Activated CD4-positive, alpha-beta memory T cell treated with anti-CD3 and anti-CD28 coated beads for 36 hours (primary cell): ENCODE measurements at regions not wholly inside any gene's neighbourhood (a gene's known extent, or its start where the extent isn't known, plus 50 kb on each side); places are given as distances from the start of the nearest gene placed in this dataset.

Experiments used
- CTCF ChIA-PET: fragments of 350-600 bp; sonication (Branson Sonifier 250); formaldehyde crosslinking; loops from one replicate; lab custom pipeline; 2021; ENCODE audit warnings: antibody characterized with exemption, inconsistent platforms; lab: Charles Lee
- POLR2A ChIA-PET: fragments of 350-600 bp; sonication (Branson Sonifier 250); formaldehyde crosslinking; loops from one replicate; lab custom pipeline; 2021; ENCODE audit warnings: antibody characterized with exemption; lab: Charles Lee
- DNase-seq: peaks from one replicate; pipeline ENCODE4 v3.0.0-alpha.2; 2020
- H3K27ac Mint-ChIP-seq: one replicate; pipeline ENCODE4 v1.8.0; 2021; ENCODE audit warnings: mixed read lengths
- H3K27me3 Mint-ChIP-seq: one replicate; pipeline ENCODE4 v1.8.0; 2021; ENCODE audit warnings: mixed read lengths
- H3K36me3 Mint-ChIP-seq: one replicate; pipeline ENCODE4 v1.8.0; 2021; ENCODE audit warnings: mixed read lengths
- H3K4me1 Mint-ChIP-seq: one replicate; pipeline ENCODE4 v1.8.0; 2021; ENCODE audit warnings: low read depth, mixed read lengths
- H3K4me3 Mint-ChIP-seq: one replicate; pipeline ENCODE4 v1.8.0; 2021; ENCODE audit warnings: mild to moderate bottlenecking, mixed read lengths
- H3K9me3 Mint-ChIP-seq: one replicate; pipeline ENCODE4 v1.8.0; 2021; ENCODE audit warnings: mixed read lengths
- intact Hi-C: fragments of 100-400 bp; cut with micrococcal nuclease; formaldehyde crosslinking; loops from one replicate; pipeline ENCODE4 v1.15.1; 2023

GRCh38 chr3:72427624-72428023, 420.6 kb downstream of the SHQ1 start:
- CTCF ChIA-PET = interaction anchor here (1.0 to 2.0 kb wide), 4 partner anchors 9 to 697 kb away, joined by 3 to 6 read pairs (median 4); no protein-coding TSS in a partner anchor
- peak; percentile 35 for DNase-seq
- POLR2A ChIA-PET = interaction anchor here (0.7 to 1.8 kb wide), 6 partner anchors 9 to 450 kb away, joined by 3 to 6 read pairs (median 4); no protein-coding TSS in a partner anchor
- intact Hi-C loops = loop anchor here (2.0 to 5.0 kb wide), 8 partner anchors 15 to 205 kb away; no protein-coding TSS in a partner anchor
- Mint-ChIP-seq H3K4me3 (peak overlapping the region; percentile 49), H3K27ac (peak overlapping the region; percentile 82), H3K4me1 (peaks cover 78% of the 10 kb centered on the region), H3K36me3 (peaks cover 14% of the 10 kb centered on the region), H3K9me3 (peaks cover under 1% of the 10 kb centered on the region), H3K27me3 (no peaks in the 10 kb centered on the region)

GRCh38 chr3:72426618-72427397, 421.4 kb downstream of the SHQ1 start:
- Mint-ChIP-seq H3K36me3 (peaks cover 23% of the 10 kb centered on the region), H3K4me1 (peaks cover 78% of the 10 kb centered on the region), H3K27ac (peak overlapping the region; percentile 82), H3K4me3 (peak overlapping the region; percentile 23), H3K27me3 (no peaks in the 10 kb centered on the region), H3K9me3 (peaks cover 8% of the 10 kb centered on the region)
- ChIA-PET POLR2A (interaction anchor here (1.0 to 1.8 kb wide), 7 partner anchors 8 to 449 kb away, joined by 3 to 6 read pairs (median 4); no protein-coding TSS in a partner anchor), CTCF (interaction anchor here (1.0 to 2.0 kb wide), 4 partner anchors 8 to 696 kb away, joined by 3 to 6 read pairs (median 4); no protein-coding TSS in a partner anchor)
- DNase-seq = no peak
- intact Hi-C loops = loop anchor here (1.0 to 5.0 kb wide), 9 partner anchors 9 to 205 kb away; no protein-coding TSS in a partner anchor

GRCh38 chr3:72423643-72424042, 424.6 kb downstream of the SHQ1 start:
- intact Hi-C loops = no loop called here

GRCh38 chr3:72421786-72422185, 426.5 kb downstream of the SHQ1 start:
- no peak for DNase-seq
- intact Hi-C loops = no loop called here
- Mint-ChIP-seq H3K4me3 (no peak overlapping the region), H3K27me3 (no peaks in the 10 kb centered on the region), H3K27ac (no peak overlapping the region), H3K9me3 (peaks cover 17% of the 10 kb centered on the region), H3K36me3 (peaks cover 34% of the 10 kb centered on the region), H3K4me1 (peaks cover 70% of the 10 kb centered on the region)
- ChIA-PET POLR2A (no interaction called here), CTCF (interaction anchor here (0.6 to 1.3 kb wide), 2 partner anchors 135 to 401 kb away, joined by 3 read pairs; no protein-coding TSS in a partner anchor)

More at GRCh38 chr3:72423643-72424042, 424.6 kb downstream of the SHQ1 start:
- Mint-ChIP-seq H3K9me3 (peaks cover 17% of the 10 kb centered on the region), H3K27me3 (no peaks in the 10 kb centered on the region), H3K4me3 (no peak overlapping the region), H3K4me1 (peaks cover 72% of the 10 kb centered on the region), H3K27ac (no peak overlapping the region), H3K36me3 (peaks cover 34% of the 10 kb centered on the region)
- DNase-seq = no peak
- CTCF ChIA-PET = interaction anchor here (1.1 kb wide), 1 partner anchor 548 kb away, joined by 3 read pairs; no protein-coding TSS in a partner anchor
- POLR2A ChIA-PET = no interaction called here

GRCh38 chr3:72421126-72421525, 427.1 kb downstream of the SHQ1 start:
- no peak overlapping the region for H3K4me3 Mint-ChIP-seq
- no peak overlapping the region for H3K27ac Mint-ChIP-seq
- H3K27me3 Mint-ChIP-seq = no peaks in the 10 kb centered on the region
- no peak for DNase-seq
- ChIA-PET POLR2A (no interaction called here), CTCF (interaction anchor here (1.3 kb wide), 1 partner anchor 401 kb away, joined by 3 read pairs; no protein-coding TSS in a partner anchor)
- intact Hi-C loops = no loop called here
- peaks cover 68% of the 10 kb centered on the region for H3K4me1 Mint-ChIP-seq
- H3K9me3 Mint-ChIP-seq = peaks cover 17% of the 10 kb centered on the region
- H3K36me3 Mint-ChIP-seq = peaks cover 32% of the 10 kb centered on the region

GRCh38 chr3:72418856-72419255, 429.4 kb downstream of the SHQ1 start:
- ChIA-PET POLR2A (interaction anchor here (0.9 kb wide), 1 partner anchor 9 kb away, joined by 4 read pairs; no protein-coding TSS in a partner anchor), CTCF (interaction anchor here (0.5 to 1.4 kb wide), 4 partner anchors 9 to 465 kb away, joined by 3 to 5 read pairs (median 4); no protein-coding TSS in a partner anchor)

GRCh38 chr3:72418244-72418643, 430.0 kb downstream of the SHQ1 start:
- H3K36me3 Mint-ChIP-seq = peaks cover 35% of the 10 kb centered on the region
- ChIA-PET POLR2A (no interaction called here), CTCF (interaction anchor here (1.4 kb wide), 1 partner anchor 55 kb away, joined by 5 read pairs; no protein-coding TSS in a partner anchor)
- DNase-seq = no peak
- intact Hi-C loops = loop anchor here (1.0 to 2.0 kb wide), 4 partner anchors 8 to 463 kb away; no protein-coding TSS in a partner anchor
- no peak overlapping the region for H3K27ac Mint-ChIP-seq
- no peaks in the 10 kb centered on the region for H3K27me3 Mint-ChIP-seq
- peaks cover 69% of the 10 kb centered on the region for H3K4me1 Mint-ChIP-seq
- peaks cover 17% of the 10 kb centered on the region for H3K9me3 Mint-ChIP-seq
- H3K4me3 Mint-ChIP-seq = no peak overlapping the region

More at GRCh38 chr3:72418856-72419255, 429.4 kb downstream of the SHQ1 start:
- intact Hi-C loops = loop anchor here (1.0 to 2.0 kb wide), 4 partner anchors 7 to 464 kb away; no protein-coding TSS in a partner anchor
- peaks cover 17% of the 10 kb centered on the region for H3K9me3 Mint-ChIP-seq
- no peak overlapping the region for H3K4me3 Mint-ChIP-seq
- peaks cover 69% of the 10 kb centered on the region for H3K4me1 Mint-ChIP-seq
- H3K27ac Mint-ChIP-seq = no peak overlapping the region
- H3K36me3 Mint-ChIP-seq = peaks cover 37% of the 10 kb centered on the region
- DNase-seq = no peak
- no peaks in the 10 kb centered on the region for H3K27me3 Mint-ChIP-seq

GRCh38 chr3:72414481-72415016, 433.7 kb downstream of the SHQ1 start:
- no peak for DNase-seq

GRCh38 chr3:72413228-72413627, 435.0 kb downstream of the SHQ1 start:
- H3K4me3 Mint-ChIP-seq = no peak overlapping the region
- H3K36me3 Mint-ChIP-seq = peaks cover 14% of the 10 kb centered on the region

More at GRCh38 chr3:72414481-72415016, 433.7 kb downstream of the SHQ1 start:
- Mint-ChIP-seq H3K9me3 (no peaks in the 10 kb centered on the region), H3K4me1 (peaks cover 84% of the 10 kb centered on the region), H3K27me3 (no peaks in the 10 kb centered on the region), H3K27ac (no peak overlapping the region), H3K4me3 (no peak overlapping the region), H3K36me3 (peaks cover 12% of the 10 kb centered on the region)
- intact Hi-C loops = no loop called here
- CTCF ChIA-PET = no interaction called here
- POLR2A ChIA-PET = no interaction called here

GRCh38 chr3:72412340-72412956, 435.8 kb downstream of the SHQ1 start:
- no peaks in the 10 kb centered on the region for H3K9me3 Mint-ChIP-seq
- intact Hi-C loops = loop anchor here (2.0 kb wide), 1 partner anchor 14 kb away; no protein-coding TSS in a partner anchor
- peaks cover 17% of the 10 kb centered on the region for H3K36me3 Mint-ChIP-seq
- no peak overlapping the region for H3K27ac Mint-ChIP-seq
- DNase-seq = no peak
- H3K27me3 Mint-ChIP-seq = no peaks in the 10 kb centered on the region
- H3K4me1 Mint-ChIP-seq = peaks cover 85% of the 10 kb centered on the region
- ChIA-PET POLR2A (interaction anchor here (0.6 kb wide), 1 partner anchor 252 kb away, joined by 3 read pairs; no protein-coding TSS in a partner anchor), CTCF (no interaction called here)
- no peak overlapping the region for H3K4me3 Mint-ChIP-seq

More at GRCh38 chr3:72413228-72413627, 435.0 kb downstream of the SHQ1 start:
- no peak for DNase-seq
- H3K27ac Mint-ChIP-seq = no peak overlapping the region
- intact Hi-C loops = loop anchor here (2.0 kb wide), 1 partner anchor 14 kb away; no protein-coding TSS in a partner anchor
- no peaks in the 10 kb centered on the region for H3K9me3 Mint-ChIP-seq
- H3K4me1 Mint-ChIP-seq = peaks cover 84% of the 10 kb centered on the region
- POLR2A ChIA-PET = no interaction called here
- no peaks in the 10 kb centered on the region for H3K27me3 Mint-ChIP-seq
- CTCF ChIA-PET = no interaction called here

GRCh38 chr3:72411843-72412242, 436.4 kb downstream of the SHQ1 start:
- DNase-seq = no peak
- Mint-ChIP-seq H3K4me3 (no peak overlapping the region), H3K4me1 (peaks cover 88% of the 10 kb centered on the region), H3K9me3 (no peaks in the 10 kb centered on the region), H3K36me3 (peaks cover 18% of the 10 kb centered on the region), H3K27ac (no peak overlapping the region), H3K27me3 (no peaks in the 10 kb centered on the region)
- ChIA-PET CTCF (interaction anchor here (0.6 kb wide), 1 partner anchor 414 kb away, joined by 3 read pairs; no protein-coding TSS in a partner anchor), POLR2A (interaction anchor here (0.6 to 1.1 kb wide), 2 partner anchors 253 to 311 kb away, joined by 3 read pairs; no protein-coding TSS in a partner anchor)
- intact Hi-C loops = loop anchor here (2.0 kb wide), 1 partner anchor 15 kb away; no protein-coding TSS in a partner anchor
